GM21717 (cell line): ENCODE measurements at regions not wholly inside any gene's neighbourhood (a gene's known extent, or its start where the extent isn't known, plus 50 kb on each side); places are given as distances from the start of the nearest gene placed in this dataset.
"Not testable (repeated sequence)": the region's sequence is repeated elsewhere in the genome, so short reads cannot be mapped to it uniquely, and the experiment has no call there.

ENCODE experiments used
- ATAC-seq: cut with Tn5 transposase; IDR thresholded peaks from one replicate; pipeline ENCODE4 v1.9.1; 2021; ENCODE audit warnings: mild to moderate bottlenecking, moderate library complexity; ENCODE audit not compliant: unreplicated experiment

DNA sequence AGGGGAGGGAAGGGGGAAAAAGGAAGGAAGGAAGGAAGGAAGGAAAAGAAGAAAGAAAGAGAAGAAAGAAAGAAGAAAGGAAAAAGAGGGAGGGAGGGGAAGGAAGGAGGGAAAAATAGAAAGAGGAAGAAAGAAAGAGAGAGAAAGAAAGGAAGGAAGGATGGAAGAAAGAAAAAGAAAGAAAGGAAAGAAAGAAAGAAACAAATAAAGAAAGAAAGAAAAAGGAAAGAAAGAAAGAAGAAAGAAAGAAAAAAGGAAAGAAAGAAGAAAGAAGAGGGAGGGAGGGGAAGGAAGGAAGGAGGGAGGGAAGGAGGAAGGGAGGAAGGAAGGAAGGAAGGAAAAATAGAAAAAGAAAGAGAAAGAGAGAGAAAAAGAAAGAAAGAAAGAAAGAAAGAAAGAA, 315.8 kb upstream of the PIK3C3 start:
- no peak for ATAC-seq

DNA sequence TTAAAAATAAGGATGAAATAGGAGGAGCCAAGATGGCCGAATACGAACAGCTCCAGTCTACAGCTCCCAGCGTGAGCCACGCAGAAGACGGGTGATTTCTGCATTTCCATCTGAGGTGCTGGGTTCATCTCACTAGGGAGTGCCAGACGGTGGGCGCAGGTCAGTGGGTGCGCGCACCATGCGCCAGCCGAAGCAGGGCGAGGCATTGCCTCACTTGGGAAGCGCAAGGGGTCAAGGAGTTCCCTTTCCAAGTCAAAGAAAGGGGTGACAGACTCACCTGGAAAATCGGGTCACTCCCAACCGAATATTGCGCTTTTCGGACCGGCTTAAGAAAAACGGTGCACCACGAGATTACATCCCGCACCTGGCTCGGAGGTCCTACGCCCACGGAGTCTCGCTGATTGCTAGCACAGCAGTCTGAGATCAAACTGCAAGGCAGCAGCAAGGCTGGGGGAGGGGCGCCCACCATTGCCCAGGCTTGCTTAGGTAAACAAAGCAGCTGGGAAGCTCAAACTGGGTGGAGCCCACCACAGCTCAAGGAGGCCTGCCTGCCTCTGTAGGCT, 323.2 kb upstream of the PIK3C3 start:
- not testable (repeated sequence) for ATAC-seq

DNA sequence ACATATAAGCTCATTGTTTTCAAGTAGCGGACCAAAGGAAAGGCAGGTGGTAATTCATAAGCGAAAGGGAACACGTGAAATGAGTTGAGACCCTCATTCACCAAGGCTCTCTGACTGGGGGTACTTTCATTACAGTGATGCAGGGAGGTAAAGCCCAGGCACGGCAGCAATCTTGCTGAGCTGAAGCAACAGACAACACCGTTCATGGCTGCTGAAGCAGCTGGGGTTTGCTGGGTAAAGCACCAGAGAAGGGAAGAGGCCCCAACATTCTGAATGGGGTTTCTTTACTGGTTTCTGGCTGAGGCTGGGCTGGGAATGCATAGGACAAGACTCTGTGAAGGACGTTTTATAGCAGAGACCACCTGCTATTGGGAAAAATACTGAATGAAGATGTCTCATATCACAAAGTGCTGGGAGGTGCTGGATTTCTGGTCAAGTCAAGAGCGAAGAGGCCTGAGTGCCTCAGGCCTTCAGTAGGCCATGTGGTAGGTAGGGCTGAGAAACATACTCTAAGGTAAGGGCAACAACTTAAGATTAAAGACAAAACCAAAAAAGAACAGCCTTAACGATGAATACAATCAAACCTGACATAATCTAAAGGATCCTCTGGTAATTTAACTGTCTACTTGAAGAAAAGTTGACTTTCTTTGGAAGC, 324.7 kb upstream of the PIK3C3 start:
- no peak for ATAC-seq

DNA sequence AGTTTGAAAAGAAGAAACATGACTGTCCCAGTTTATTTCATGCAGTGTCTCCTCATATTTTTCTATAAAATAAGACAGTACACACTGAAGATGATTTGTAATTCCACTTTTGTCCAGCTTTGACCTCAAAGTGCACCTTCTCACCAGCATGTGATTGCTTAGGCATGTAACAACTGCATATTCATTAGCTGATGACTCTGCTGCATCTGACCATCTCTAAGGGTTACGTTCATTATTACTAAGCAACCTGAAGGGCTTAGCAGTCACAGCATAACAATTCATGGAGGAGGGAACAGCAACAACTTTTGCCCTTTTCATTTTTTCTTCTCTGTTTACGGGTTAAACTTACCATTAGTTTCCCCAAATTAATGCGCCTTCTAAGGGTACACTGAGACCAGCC, 330.6 kb upstream of the PIK3C3 start:
- no peak for ATAC-seq

DNA sequence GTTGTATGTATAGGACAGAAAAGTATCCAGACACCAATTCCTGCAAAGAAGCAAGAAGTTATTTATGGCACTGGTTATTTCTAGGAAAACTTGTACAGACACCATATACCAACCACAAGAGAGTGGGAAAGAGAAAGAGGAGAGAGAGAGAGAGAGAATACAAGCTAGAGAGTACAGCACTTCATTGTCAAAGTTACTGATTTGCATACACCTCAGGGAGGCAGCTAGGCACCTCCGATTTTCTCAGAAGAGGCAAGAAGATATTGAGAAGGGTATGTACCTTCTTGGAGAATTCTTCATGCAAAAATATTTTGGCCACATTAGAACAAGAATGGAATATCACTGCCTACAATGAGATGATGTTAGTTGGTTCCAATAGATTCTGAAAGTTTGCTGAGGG, 333.9 kb upstream of the PIK3C3 start:
- no peak for ATAC-seq

DNA sequence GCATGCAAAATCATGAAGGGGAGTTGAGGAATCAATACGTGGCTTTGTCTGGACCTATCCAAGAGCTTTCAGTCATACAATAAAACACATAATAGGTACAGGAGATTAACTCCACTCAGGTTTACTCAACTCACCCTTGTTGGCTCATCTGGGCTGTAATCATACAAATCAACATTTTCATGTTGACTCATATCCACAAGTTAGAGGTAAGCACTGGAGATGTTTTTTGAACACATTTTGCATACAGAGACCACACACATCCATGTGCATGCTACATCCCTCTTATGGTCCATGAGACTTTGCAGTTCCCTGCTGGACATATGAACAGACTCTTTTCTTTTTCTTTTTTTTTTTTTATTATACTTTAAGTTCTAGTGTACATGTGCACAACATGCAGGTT, 336.9 kb upstream of the PIK3C3 start:
- ATAC-seq: no peak

DNA sequence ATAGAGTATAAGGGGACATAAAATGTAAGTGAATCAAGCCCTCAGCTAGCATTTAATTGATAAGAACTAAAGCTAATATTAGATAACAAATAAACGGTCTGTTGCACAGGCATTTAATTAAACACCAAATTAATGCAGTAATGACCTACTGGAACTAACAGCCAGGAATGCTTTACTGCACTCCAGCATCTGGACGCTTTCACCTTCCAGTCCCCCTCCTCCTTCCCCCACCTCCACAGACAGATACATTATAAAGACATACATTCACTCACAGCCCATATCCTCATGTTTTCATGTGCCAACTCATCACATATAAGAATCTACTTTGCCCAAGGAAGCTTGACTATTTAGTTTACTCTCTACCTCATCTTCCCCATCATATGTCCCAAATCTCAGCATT, 337.4 kb upstream of the PIK3C3 start:
- no peak for ATAC-seq

DNA sequence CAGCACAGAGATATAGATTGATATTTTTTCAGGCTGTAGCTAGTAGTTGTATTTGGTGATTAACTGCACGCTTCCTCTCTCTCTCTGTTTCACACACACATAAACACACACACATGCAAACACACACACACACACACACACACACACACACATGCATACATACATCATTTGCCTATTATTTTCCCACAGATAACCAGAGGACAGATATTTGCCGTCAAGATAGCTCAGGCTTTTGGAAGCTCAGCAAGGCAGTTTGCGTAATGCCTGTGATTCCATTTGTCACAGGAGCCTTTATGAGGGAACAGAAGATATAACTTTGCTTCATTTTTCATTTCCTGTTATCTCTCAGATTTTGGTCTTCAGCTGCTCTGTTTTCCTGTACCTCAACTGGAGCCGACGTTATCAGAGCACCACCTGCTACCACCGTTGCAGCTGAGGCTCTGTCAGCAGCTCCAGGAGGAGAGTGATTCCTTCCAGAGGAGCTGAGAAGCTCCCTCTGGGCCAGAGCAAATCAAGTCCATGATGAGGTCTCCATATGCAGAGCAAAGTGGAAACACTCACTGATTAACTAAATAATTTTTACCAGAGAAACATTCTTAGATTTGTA, 341.9 kb upstream of the PIK3C3 start:
- no peak for ATAC-seq

DNA sequence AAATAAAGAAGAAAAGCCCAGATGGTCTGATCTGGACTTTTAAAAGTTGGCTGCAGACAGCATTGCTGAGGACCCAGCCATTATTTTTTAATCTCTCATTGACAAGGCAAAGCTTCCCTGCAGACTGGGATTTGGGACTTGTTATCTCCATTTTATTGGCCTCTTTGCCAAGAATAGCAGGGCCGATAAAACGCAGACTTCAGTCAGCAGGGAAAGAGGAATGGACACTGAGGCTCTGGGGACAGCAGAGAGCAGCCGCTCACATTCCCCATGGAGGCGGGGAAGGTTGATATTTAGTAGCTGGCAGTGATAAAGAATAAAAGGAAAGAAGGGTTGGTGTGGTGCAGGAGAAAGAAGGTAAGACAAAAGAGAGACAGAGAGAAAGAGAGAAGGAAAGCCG, 350.1 kb upstream of the PIK3C3 start:
- no peak for ATAC-seq

DNA sequence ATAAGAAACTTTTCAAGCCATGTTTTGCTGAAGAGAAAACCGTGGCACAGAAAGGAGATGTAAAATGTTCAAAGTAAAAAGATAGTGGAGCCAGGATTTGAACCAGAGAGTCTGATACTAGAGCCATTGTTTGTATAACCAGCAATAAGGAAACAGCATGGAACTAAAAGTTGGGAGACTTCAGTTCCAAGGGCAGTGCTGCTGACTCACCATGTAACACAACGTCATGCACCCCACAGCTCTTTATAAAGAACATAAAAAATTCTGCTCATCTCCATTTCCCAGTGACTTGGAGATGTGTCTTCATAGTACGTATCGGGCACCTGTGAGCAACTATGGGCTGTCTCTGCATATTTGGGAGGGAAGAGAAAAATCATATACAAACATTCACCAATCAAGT, 353.0 kb upstream of the PIK3C3 start:
- ATAC-seq: no peak

DNA sequence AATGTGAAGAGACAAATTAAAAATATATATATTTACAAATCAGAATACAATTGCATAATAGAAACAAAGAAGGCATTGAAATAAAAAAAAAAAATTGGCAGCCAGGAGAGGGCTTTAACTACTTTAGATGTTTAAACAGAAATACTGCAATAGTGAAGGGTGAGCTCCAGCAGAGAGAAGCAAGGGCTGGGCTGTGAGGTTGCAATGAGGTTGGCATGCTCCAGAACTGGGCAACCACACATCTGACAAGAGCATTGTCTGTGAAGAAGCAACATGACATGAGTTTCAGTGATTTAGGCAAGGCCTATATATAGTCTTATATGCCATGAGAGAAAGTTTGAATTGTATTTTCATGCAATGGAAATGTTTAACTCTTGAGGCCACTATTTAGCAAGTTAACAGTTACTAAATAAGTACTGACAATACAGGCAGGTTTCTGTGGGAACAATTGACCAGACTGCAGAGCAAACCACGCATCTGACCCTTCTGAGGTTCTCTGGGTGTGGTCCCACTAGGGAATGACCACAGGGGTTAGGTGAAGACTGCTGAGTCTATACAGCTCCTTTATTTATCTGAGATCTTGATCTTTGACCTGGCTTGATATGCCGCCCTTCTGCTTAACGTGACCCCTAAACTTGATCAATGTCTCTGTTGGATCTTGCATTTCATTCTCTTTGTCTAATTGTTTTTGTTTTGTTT, 354.2 kb upstream of the PIK3C3 start:
- ATAC-seq: no peak

DNA sequence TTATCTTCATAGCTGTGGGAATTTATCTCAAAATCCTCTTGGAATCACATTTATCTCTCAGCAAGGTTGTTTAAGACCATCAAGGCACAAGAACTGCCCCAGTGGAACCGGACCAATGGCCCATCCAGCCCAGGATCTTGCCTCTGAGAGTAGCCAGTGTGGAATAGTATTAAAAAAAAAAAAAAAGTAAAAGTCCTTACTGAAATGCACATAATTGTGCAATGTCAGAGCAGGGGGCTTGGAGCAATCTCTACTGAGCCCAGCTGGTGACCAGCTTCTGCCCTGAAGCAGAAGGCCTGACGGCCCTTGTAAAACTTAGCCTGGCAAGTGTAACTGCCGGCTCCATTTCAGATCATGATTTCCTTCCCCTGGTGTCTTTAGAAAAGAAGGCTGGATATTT, 355.6 kb upstream of the PIK3C3 start:
- ATAC-seq: no peak

DNA sequence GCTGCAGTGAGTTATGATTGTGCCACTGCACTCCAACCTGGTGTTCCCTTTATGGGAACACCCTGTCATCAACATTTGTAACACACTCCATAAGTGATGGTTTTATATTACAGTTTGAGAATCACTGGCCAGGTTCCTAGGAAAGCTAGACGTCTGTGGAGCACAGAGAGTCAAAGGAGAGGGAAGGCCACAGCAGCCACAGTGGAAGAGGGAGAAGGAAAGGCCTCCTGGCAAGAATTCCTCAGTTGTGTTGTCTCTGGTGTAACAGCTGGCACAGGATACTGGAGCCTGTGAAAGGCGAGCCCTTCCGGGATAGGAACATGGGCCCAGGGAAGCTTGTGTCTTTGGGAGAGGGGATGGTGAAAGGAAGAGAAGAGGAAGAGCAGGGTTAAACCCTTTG, 360.5 kb upstream of the PIK3C3 start:
- no peak for ATAC-seq

DNA sequence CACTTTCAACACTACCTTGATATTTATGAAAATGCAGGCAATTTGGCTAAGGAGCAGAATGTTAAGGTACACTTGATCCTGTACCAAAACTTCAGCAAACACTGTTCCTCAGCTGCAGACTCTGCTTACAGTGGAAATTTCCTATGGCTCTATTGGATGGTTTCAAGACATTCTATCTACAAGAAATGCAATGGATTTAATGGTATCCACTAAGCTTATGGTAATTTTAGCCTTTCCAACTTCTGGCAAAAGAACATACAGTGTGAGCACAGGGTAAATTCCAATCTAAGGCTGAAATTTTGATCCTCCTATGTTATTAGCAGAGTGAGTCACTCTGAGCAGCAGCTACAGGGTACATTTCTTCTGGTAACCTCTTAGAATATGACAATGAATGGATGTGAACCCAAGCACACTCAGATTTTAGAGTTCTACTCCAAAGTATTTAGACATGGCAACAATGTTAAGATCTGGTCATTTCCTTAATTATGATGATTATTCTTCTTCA, 361.8 kb upstream of the PIK3C3 start:
- ATAC-seq: no peak

DNA sequence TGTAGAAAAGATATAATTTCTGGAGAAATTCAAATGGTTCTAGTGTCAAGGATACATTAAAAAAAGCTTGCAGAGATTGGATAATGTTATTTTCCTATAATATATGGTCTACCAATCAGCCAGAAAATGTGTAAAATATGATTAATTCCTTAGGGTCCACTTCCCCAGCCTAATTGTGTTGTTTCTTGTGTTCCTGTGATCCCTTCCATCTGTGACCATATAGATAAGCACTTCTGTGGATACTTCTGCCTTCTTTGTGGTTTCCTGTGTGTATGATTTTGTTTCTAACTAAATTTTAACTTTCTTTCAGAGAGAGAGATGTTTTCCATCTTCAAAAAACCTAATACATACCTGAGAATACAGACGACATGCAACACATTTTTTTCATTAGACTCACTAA, 367.1 kb upstream of the PIK3C3 start:
- ATAC-seq: no peak

DNA sequence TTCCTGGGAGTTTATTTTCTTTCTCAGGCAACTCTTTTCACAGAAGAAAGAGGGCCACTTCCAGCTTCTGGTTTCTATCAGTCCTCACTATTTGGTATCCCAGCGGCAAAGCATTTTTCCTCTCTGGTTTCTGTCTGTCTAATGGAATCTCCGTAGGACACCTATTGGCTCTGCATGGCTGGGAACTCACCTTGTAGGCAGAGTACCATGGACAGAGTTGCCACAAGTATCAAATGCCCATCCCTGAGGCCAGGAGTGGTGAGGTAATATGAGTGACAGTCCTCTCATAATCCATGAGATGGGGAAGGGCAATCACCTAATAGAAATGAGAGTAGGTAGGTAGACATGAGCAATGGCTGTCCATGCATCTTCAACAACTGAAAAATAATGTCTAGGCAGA, 369.5 kb upstream of the PIK3C3 start:
- no peak for ATAC-seq

DNA sequence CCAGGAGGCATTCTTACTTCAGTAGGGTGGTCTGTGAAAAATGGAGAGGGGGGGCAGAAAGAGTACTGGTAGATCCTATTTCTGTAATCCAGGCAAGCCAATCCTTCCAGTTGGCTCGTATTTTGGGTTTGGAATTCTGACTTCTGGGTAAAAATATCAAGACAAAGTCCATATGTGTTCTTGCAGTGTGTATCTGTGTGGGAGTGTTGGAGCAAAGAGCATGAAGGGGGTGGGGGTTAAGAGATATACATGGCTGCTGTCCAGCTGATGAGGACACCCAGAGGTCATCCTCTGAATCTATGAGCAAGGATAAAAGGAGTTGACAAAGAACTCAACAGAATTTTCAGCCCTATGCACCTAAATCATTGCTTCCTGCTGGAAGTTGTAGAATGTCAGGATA, 375.8 kb upstream of the PIK3C3 start:
- ATAC-seq: no peak

DNA sequence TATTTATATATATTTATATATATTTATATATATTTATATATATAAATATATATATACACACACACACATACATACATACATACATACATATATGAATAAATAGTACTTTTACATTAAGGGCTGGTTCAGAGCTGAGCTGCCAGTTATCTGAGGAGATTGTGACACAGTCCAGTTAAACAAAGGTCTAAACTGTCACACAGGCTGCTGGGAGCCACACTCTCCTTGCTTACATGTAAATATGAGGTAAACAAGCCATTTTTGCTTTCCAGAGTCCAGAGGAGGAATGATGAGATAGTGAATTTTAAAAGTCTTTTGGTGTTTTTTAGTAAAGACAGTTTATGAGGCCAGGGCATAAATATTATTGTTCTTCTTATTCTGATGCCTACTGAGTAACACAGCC, 377.5 kb upstream of the PIK3C3 start:
- no peak for ATAC-seq

DNA sequence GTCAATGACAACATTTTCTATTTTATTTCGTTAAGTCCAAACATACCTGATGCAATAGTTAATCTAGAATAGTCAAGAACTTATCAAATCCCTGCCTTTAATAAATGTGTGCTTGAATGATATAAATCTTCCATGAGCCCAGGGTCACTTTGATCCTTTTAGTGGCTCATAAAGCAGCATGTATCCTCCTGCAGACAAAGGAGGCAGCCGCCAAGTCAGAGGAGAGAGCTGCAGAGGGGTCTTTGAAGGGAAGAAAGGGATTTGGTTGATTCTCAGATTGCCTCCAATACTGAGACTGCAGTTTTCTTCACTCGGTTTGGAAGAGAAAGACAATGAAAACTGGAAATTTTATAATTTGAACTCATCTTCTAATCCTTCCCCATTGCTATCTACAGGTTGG, 378.4 kb upstream of the PIK3C3 start:
- no peak for ATAC-seq

DNA sequence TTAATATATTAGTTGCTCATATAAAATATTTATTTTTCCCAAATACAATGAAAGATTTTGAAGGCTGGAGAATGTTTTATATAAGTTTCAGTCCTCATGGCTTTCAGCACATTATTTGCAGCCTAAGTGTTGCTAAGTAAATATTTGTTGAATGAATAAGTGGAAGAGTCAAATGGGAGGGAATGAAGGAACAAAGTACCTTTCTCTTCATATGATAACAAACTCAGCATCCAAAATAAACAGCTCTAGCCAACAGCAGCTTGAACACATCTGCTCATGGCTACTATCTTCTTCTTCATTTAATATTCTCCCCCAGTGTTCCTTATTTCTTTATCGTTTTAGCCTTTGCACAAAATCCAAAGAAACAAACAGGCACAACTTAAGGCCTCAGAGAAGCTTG, 385.2 kb upstream of the PIK3C3 start:
- ATAC-seq: no peak

DNA sequence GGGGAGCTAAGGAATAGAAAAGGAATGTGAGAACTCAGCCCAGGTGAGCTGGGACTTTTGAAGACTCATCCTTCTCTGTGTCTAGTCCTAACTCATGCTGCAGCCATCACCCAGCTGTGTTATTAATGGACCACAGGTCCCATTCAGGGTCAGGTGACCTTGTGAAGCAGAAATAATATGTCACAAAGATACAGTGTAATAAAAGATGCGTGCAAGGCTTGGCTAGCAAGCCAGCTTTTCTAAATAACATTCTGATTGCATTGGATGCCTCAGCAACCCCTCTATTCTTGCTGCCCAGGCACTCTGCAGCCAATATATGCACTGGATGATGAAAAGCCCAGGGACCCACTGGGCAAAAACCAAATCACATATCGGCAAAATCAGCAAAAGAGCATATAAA, 393.1 kb upstream of the PIK3C3 start:
- no peak for ATAC-seq

DNA sequence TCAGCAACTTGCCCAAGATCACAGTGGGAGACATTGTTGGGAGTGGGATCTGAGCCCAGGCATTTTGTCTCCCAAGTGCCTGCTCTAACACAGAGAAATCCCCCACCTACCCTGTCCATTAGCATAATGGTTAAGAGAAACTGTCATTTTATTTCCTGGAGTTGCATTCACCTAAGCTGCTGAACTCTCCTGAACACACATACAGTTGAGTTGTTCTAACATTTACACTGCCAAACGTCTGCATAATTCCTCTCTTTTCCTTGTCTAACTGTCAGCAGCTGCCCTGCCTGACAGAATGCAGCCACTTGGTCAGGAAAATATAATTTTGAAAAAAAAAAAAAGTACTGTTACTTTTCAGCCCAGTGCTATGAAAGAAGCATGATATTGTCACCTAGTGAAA, 396.3 kb upstream of the PIK3C3 start:
- no peak for ATAC-seq
